Stimulated activated naive CD8-positive, alpha-beta T cell treated with anti-CD3 and anti-CD28 coated beads, Interleukin-15, amount 100 ng/mL, for 72 hours (primary cell): ENCODE measurements at regions not wholly inside any gene's neighbourhood (a gene's known extent, or its start where the extent isn't known, plus 50 kb on each side); places are given as distances from the start of the nearest gene placed in this dataset.

ENCODE experiments used
- ATAC-seq: fragments of 150-1000 bp; cut with Tn5 transposase; 2 replicates; pipeline ENCODE4 v1.10.0; 2021; ENCODE audit warnings: mild to moderate bottlenecking, moderate library complexity
- DNase-seq, 2 donors: peaks; one replicate each; pipeline ENCODE4 v3.0.0; 2021 to 2022
- H3K27ac Mint-ChIP-seq, 2 donors: one replicate each; pipeline ENCODE4 v1.8.0; 2022; ENCODE audit warnings: mild to moderate bottlenecking in 2 of 2, mixed read lengths in 2 of 2, moderate library complexity in 2 of 2
- H3K27me3 Mint-ChIP-seq: one replicate; pipeline ENCODE4 v1.8.0; 2022; ENCODE audit warnings: mixed read lengths
- H3K4me1 Mint-ChIP-seq: one replicate; pipeline ENCODE4 v1.8.0; 2022; ENCODE audit warnings: mild to moderate bottlenecking, mixed read lengths
- H3K4me3 Mint-ChIP-seq, 2 donors: one replicate each; pipeline ENCODE4 v1.8.0; 2022; ENCODE audit warnings: mild to moderate bottlenecking in 2 of 2, mixed read lengths in 2 of 2, moderate library complexity in 1 of 2
- H3K9me3 Mint-ChIP-seq, 2 donors: one replicate each; pipeline ENCODE4 v1.8.0; 2022; ENCODE audit warnings: mixed read lengths in 2 of 2

DNA sequence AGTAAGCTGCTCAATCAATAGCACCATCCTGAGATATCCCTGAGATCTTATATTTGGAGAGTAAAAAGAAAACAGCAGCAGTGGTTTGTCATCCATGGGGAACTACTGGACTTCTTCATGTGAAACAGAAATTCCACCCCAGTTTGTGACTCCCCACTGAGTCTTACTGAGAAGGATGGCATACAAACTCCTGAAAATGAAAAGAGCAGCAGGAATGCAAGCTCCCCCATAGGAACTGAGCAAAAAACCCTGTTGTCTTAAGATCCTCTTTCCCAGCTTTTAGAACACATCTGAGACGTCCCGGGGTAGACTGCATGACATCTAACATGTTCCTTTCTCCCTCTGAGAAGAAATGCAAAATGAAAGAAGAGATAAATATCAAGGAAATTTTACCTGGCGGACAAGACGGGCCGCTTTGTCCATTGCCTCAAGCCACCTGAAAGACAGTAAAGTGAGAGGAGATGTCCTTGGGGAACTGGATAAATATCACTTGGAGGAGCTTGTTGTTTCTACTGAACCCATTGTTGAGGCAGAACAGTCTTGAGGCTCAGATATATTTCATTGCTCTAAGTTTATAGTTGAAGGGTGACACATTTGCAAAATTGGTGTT lies 117.1 kb downstream of the NUDT12 start:
- Mint-ChIP-seq H3K4me3 (no peak overlapping the region), H3K4me1 (no peaks in the 10 kb centered on the region), H3K9me3 (peaks cover 0 to 7% of the 10 kb centered on the region in 2 donors), H3K27me3 (peaks cover 8% of the 10 kb centered on the region), H3K27ac (no peak overlapping the region)
- no peak for DNase-seq
- ATAC-seq = no peak

DNA sequence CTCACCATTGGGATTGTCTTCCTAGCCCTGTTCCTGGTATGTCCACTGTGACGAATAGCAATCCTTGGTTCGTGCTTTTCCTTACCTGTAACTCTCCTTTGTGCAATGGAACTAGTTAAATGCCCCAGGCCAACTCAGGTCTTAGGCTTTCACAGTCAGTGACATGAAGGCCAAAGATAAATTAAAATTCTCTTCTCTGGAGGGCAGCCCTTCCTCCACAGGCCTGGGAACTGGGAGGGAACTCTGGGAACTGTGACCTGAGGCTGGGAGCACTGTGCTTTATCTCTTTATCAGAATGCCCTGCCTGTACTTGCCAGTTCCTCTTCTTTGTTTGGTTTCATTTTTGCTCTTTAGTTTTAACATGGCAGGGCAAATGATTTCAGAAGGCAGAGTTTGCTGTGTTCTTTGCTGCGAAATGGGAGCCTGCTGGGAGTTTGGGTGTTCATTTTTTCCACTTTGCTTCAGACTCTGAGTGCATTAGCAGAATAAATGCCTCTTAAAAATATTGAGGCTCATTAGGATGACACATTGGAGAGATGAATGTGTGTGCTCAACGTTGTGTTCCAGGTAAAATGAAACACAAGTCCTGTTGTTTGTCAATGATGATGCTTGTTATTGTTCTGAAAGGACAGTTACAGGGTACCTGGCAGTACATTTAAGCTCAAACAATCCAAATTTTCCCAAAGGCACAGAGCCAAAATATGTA lies 118.1 kb downstream of the NUDT12 start:
- DNase-seq (no peak), ATAC-seq (no peak)
- peaks cover 8% of the 10 kb centered on the region for H3K27me3 Mint-ChIP-seq
- no peak overlapping the region for H3K27ac Mint-ChIP-seq
- no peaks in the 10 kb centered on the region for H3K4me1 Mint-ChIP-seq
- no peak overlapping the region for H3K4me3 Mint-ChIP-seq
- peaks cover 10 to 17% of the 10 kb centered on the region in 2 donors for H3K9me3 Mint-ChIP-seq

DNA sequence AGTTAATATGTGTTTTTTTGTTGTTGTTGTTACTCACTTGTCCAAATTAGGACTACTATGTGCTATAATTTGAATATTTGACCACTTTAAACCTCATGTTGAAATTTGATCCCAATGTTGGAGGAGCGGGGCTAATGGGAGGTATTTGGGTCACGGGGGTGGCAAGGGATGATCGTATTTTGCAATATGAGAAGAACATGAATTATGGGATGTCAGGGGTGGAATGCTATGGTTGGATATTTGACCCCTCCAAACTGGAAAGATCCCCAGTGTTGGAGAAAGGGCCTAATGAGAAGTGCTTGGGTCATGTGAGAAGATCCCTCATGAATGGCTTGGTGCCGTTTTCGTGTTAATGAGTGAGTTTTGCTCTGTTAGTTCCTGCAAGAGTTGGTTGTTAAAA lies 119.8 kb downstream of the NUDT12 start:
- peaks cover 10 to 24% of the 10 kb centered on the region in 2 donors for H3K9me3 Mint-ChIP-seq
- DNase-seq (no peak), ATAC-seq (no peak)
- H3K27me3 Mint-ChIP-seq = peaks cover 8% of the 10 kb centered on the region
- H3K4me1 Mint-ChIP-seq = no peaks in the 10 kb centered on the region
- no peak overlapping the region for H3K27ac Mint-ChIP-seq
- H3K4me3 Mint-ChIP-seq = no peak overlapping the region

DNA sequence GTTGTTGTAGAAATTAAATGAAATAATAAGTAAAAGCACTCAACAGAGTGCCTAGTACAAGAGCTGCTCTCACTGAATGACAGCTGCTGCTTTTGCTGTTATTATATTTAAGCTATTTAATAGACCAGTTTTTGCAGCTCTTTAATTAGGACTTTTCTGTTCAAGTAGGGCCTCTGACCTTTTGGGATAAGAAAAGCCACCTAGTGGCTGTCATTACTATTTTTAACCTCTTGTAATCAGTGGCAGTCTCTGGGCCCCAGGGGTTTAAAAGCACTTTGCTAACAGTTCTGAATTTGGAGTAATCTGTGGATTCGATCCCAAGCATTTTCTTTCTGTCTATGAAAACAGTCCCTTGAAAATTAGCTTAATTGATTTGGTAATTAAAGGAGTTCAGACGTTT lies 121.1 kb downstream of the NUDT12 start:
- DNase-seq = no peak
- H3K27ac Mint-ChIP-seq = no peak overlapping the region
- ATAC-seq = no peak

DNA sequence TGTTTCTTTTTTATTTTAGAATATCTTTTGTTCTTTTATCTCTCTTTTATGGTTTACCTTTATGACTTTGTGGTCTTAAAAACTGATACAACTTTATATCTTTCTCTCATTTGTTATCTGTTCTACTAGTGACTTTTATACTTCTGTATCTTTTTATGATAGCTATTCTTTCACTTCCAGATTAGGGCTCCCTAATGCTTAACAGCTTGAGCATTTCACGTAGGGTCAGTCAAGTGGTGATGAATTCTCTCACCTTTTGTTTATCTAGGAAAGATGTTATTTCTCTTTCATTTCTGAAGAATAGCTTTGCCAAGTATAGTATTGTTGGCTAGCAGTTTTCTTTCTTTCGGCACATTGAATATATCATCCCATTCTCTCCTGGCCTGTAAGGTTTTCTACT lies 123.6 kb downstream of the NUDT12 start:
- Mint-ChIP-seq H3K27me3 (no peaks in the 10 kb centered on the region), H3K9me3 (peaks cover 10 to 24% of the 10 kb centered on the region in 2 donors), H3K4me1 (no peaks in the 10 kb centered on the region), H3K27ac (no peak overlapping the region), H3K4me3 (no peak overlapping the region)
- ATAC-seq (no peak), DNase-seq (no peak)

More for the DNA sequence above, 121.1 kb downstream of the NUDT12 start:
- H3K4me3 Mint-ChIP-seq = no peak overlapping the region
- H3K4me1 Mint-ChIP-seq = no peaks in the 10 kb centered on the region
- H3K27me3 Mint-ChIP-seq = peaks cover 8% of the 10 kb centered on the region
- peaks cover 10 to 24% of the 10 kb centered on the region in 2 donors for H3K9me3 Mint-ChIP-seq

DNA sequence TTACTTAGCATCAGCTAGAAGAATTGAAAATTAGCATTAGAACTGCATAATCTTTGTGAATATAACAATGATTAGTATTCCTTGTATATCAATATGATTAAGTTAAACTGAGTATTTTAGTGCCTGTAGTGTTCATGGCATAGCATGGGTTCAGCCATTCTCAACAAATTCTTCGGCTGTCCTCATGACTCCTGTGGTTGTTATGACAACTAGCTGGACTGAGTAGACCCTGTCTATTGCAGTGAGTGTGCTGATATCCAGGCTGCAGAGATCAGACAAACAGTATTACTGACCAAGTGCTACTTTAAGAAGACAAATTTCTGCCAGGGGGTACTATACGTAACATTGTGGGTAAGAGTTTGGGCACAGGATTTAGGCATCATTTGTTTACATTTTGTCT lies 125.9 kb downstream of the NUDT12 start:
- Mint-ChIP-seq H3K4me1 (no peaks in the 10 kb centered on the region), H3K4me3 (no peak overlapping the region), H3K27me3 (no peaks in the 10 kb centered on the region), H3K27ac (no peak overlapping the region), H3K9me3 (peaks cover 10 to 24% of the 10 kb centered on the region in 2 donors)
- DNase-seq (no peak), ATAC-seq (no peak)

DNA sequence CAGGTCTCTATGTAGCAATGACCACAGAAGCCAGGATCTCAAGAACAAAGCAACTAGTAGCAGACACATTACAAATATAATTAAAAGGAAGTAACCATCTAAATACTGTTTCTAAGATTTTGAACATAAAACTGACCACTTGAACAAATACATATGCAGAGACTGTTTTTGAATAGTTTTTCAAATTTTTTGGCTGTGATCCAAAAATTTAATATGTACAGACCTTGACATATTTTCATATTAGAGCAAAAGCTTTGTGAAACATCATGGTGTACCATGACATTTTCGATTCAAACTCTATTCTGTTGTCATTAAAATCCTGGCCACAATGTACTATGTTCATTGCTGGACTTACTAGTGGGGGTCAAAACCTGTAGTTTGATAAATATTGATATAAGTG lies 126.5 kb downstream of the NUDT12 start:
- DNase-seq (no peak), ATAC-seq (no peak)
- Mint-ChIP-seq H3K9me3 (peaks cover 10 to 23% of the 10 kb centered on the region in 2 donors), H3K27me3 (no peaks in the 10 kb centered on the region), H3K4me1 (no peaks in the 10 kb centered on the region), H3K27ac (no peak overlapping the region), H3K4me3 (no peak overlapping the region)

DNA sequence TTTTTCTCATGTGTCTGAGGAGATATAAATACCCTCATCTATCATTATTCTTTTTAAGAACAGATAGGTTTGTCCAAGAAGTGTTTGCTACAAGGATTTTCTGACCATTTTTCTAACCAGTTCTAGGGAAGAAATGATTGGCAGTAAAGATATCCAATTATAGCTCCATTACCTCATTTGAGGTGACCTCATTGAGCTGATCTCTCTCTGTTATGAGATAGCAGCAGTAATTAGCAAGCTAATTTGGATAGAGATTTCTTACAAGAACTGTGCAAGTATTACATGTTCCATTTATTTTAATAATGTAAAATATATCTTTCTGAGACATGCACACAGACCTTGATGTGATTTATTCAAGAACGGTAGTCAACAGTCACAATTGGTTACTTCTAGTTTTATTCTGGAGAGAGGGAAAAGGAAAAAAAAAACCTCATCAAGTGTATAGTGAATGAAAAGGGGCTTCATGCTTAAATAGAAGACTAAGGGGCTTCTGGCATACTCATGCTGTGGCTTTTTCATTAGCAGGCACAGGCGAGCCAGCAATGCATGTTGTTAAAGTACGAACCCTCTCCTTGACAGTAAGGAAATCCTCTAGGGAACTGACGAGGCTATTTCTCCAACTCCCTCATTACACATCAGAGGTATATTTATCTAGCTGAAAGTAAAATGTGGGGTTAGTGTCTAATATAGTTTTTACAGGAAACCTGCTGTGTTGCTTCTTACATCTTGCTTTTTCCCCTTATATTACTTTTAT lies 127.3 kb downstream of the NUDT12 start:
- Mint-ChIP-seq H3K4me1 (no peaks in the 10 kb centered on the region), H3K9me3 (peaks cover 8 to 15% of the 10 kb centered on the region in 2 donors), H3K27ac (no peak overlapping the region), H3K4me3 (no peak overlapping the region), H3K27me3 (no peaks in the 10 kb centered on the region)
- DNase-seq (no peak), ATAC-seq (no peak)

DNA sequence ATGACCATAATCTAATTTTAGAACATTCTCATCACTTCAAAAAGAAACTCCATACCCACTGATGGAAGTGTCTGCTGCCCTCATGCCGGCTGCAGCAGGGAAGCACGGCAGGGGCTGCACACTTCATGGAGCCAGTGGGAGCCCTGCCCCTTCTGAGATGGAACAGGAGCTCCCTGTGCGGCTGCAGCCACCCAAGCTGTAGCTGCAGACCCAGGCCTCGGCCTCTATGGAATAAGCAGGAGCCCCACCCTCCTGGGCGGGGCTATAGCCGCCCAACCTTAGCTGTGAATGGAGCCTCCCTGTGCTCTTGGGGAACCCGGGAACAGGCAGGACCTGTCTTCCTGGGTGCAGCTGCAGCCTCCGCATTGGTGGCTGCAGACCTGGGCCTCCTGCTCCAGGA lies 128.5 kb downstream of the NUDT12 start:
- H3K27me3 Mint-ChIP-seq = no peaks in the 10 kb centered on the region
- peaks cover 0 to 2% of the 10 kb centered on the region in 2 donors for H3K9me3 Mint-ChIP-seq
- DNase-seq (no peak), ATAC-seq (no peak)
- no peaks in the 10 kb centered on the region for H3K4me1 Mint-ChIP-seq
- no peak overlapping the region for H3K4me3 Mint-ChIP-seq
- no peak overlapping the region for H3K27ac Mint-ChIP-seq

DNA sequence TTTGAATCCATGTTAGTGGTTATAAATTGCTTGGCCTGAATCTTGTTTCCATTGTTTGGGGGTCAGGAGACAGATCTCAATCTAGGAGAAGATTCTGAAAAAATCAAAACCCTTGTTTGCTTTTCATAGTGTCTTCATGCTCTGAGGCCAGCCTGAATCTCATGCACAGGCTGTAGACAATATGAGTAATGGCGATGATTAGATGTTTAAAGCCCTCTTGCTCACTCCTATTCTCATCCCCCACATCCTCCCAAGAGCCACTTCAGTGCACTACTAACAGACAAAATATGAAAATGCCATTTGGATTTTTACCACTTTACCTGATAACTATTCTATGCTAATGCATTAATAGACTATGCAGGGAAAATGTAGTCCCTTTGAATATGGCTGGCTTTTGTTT lies 129.4 kb downstream of the NUDT12 start:
- Mint-ChIP-seq H3K27me3 (no peaks in the 10 kb centered on the region), H3K9me3 (no peaks in the 10 kb centered on the region), H3K4me3 (no peak overlapping the region), H3K4me1 (no peaks in the 10 kb centered on the region), H3K27ac (no peak overlapping the region)
- no peak for ATAC-seq
- DNase-seq = no peak

DNA sequence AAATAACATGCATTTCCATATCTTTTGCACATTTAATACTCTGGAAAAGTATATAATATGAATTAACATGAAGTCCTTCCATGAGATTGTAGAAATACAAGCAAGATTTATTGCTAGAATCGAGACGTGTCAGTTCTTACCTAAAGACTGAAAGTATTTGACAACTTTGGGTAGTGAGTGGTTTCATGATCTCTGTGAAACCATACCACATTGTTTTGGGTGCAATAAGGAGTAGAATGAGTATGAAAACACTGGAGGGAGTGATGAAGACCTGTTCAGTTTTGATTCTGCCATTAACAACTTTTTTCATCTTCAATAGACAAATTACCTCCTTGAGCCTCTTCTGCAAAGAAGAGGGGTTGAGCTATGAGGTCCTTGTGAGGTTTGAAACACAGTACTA lies 133.7 kb downstream of the NUDT12 start:
- DNase-seq = no peak
- ATAC-seq = no peak
- Mint-ChIP-seq H3K9me3 (no peaks in the 10 kb centered on the region), H3K4me1 (no peaks in the 10 kb centered on the region), H3K27me3 (peaks cover under 1% of the 10 kb centered on the region), H3K4me3 (no peak overlapping the region), H3K27ac (no peak overlapping the region)

DNA sequence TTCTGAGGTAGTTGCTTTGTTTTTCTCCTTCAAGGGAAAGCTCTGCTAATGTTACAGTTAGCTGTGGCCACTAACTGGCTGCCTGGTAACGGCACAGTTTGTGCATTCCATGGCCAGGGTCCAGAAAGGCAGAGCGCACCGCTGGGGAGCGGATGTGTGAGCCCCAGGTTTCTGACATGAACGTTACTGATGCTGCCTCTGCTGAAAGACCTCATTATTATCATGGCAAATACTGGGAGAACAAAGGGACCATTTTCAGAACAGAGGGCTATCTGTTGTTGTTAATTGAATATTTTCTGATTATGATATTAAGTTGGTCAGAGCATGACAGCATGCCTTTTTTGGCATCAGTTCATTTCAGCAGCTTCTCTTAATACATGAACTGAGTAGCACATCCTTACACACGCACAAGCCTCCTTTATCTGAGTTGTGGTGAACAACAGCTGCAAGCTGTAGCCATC lies 134.1 kb downstream of the NUDT12 start:
- H3K4me1 Mint-ChIP-seq = no peaks in the 10 kb centered on the region
- no peak for ATAC-seq
- no peak overlapping the region for H3K27ac Mint-ChIP-seq
- peaks cover 5% of the 10 kb centered on the region for H3K27me3 Mint-ChIP-seq
- no peak for DNase-seq
- H3K9me3 Mint-ChIP-seq = no peaks in the 10 kb centered on the region
- no peak overlapping the region for H3K4me3 Mint-ChIP-seq

DNA sequence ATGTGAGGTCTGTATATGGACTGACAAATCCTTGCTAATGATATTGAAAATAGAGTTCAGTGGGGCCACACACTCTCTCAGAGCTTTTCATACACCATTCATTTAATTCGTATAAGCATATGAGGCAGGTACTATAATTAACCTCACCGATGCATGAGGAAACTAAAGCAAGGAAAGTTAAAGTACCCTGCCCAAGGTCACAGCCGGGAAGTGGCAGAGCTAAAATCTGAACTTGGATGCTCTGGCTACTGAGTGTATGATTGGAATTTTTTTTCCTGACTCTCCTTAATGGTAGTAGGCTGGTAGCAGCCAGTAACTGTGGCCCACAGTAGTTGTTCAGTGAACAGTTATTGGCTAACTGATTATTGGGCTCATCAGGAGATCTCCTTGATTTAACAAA lies 135.3 kb downstream of the NUDT12 start:
- Mint-ChIP-seq H3K4me1 (no peaks in the 10 kb centered on the region), H3K4me3 (no peak overlapping the region), H3K27me3 (peaks cover 8% of the 10 kb centered on the region), H3K27ac (no peak overlapping the region), H3K9me3 (no peaks in the 10 kb centered on the region)
- DNase-seq = no peak
- ATAC-seq = no peak

DNA sequence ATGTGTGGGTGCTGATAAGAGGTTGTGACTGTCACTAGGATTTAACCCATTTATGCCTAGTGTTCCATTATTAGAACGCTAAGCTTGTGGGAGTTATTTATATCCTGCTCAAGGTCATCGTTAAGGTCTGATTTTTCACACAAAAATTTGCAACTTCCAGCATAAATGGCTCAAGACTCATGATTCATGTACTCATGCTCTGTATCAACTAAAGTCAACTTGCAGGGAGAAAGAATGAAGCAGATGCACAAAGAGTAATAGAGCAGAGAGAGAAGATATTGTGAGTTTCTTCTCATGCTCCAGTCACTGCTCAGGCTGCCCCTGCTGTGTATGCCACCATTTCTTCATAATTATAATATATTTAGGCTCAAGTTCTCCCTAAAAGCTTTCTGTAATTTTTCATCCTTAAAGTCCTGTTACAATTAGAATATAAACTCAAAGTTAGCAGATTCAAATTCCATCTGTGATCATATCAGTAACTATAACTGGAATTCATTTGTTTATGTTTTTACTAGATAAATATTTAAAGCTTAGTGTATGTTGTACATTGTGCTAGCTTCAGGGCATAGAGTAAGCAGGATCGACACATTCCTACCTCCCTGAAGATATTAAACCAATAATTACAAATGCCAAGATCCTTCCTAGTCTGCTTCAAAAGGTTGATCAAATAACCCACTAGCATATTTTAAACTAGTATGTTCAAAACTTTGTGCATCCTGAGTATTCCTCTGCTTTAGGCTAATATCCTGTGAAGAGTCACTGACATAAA lies 136.7 kb downstream of the NUDT12 start:
- ATAC-seq = no peak
- no peak overlapping the region for H3K27ac Mint-ChIP-seq
- no peak for DNase-seq
- H3K4me3 Mint-ChIP-seq = no peak overlapping the region
- no peaks in the 10 kb centered on the region for H3K9me3 Mint-ChIP-seq
- no peaks in the 10 kb centered on the region for H3K4me1 Mint-ChIP-seq
- H3K27me3 Mint-ChIP-seq = peaks cover 12% of the 10 kb centered on the region

DNA sequence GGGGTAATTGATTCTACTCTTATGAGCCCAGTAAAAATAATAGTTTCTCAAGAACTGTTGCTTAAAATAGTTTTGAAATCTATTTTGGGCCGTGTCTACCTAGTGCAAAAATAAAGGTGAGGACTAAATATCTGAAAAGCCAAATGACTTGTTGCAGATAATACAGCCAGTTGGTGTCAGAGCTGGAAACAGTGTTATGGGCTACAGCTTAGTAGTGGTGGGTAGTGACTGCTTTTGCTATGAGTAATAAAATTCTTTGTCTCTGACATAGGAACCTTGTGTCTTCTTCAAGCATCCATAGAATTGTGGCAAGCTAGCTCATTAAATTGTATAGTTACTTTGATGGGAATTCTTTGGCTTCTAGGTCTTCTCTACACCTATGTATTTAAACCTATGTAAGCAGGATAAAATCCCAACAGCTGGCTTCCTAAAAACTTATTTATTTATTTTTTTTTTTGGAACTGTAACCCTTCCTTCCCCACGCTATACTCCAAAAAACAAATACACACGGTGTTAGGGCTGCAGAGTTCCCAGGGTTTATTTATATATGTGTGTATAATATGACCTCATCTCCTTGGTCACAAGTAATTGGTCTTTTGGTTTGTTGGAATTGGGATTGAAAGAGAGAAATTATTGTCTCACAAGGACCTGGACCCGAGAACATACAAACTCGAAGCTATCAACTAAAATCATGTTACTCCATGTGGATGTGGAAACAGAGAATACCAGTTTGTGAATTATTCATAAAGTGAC lies 138.0 kb downstream of the NUDT12 start:
- Mint-ChIP-seq H3K4me1 (no peaks in the 10 kb centered on the region), H3K27ac (no peak overlapping the region), H3K27me3 (peaks cover 14% of the 10 kb centered on the region), H3K4me3 (no peak overlapping the region), H3K9me3 (no peaks in the 10 kb centered on the region)
- ATAC-seq = no peak
- DNase-seq = no peak
